ENCODE measurements at regions not wholly inside any gene's neighbourhood (a gene's known extent, or its start where the extent isn't known, plus 50 kb on each side); places are given as distances from the start of the nearest gene placed in this dataset.

- H3K4me3 Mint-ChIP-seq (ENCODE audit: low read depth, unreplicated experiment): no peak overlapping the region
- intact Hi-C loops (cut with micrococcal nuclease; ENCODE audit: unreplicated experiment): no loop called here
- H3K27ac Mint-ChIP-seq (ENCODE audit: unreplicated experiment): no peak overlapping the region
- H3K27me3 Mint-ChIP-seq (ENCODE audit: unreplicated experiment): peaks cover 13% of the 10 kb centered on the region
- no peak for DNase-seq
- H3K4me1 Mint-ChIP-seq (ENCODE audit: low read depth, unreplicated experiment): peaks cover 10% of the 10 kb centered on the region
- CTCF ChIA-PET: no interaction called here
- BruUV-seq (replicated peaks): no TSS peak
- no peaks in the 10 kb centered on the region for H3K9me3 Mint-ChIP-seq (ENCODE audit: low read depth, unreplicated experiment)
- TF ChIP-seq, protein P1, sequence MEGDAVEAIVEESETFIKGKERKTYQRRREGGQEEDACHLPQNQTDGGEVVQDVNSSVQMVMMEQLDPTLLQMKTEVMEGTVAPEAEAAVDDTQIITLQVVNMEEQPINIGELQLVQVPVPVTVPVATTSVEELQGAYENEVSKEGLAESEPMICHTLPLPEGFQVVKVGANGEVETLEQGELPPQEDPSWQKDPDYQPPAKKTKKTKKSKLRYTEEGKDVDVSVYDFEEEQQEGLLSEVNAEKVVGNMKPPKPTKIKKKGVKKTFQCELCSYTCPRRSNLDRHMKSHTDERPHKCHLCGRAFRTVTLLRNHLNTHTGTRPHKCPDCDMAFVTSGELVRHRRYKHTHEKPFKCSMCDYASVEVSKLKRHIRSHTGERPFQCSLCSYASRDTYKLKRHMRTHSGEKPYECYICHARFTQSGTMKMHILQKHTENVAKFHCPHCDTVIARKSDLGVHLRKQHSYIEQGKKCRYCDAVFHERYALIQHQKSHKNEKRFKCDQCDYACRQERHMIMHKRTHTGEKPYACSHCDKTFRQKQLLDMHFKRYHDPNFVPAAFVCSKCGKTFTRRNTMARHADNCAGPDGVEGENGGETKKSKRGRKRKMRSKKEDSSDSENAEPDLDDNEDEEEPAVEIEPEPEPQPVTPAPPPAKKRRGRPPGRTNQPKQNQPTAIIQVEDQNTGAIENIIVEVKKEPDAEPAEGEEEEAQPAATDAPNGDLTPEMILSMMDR (IDR thresholded peaks at IDR 0.05; ENCODE audit: unreplicated experiment): no peak
- no peaks in the 10 kb centered on the region for H3K36me3 Mint-ChIP-seq (ENCODE audit: insufficient read depth, unreplicated experiment)
Measured at GRCh38 chr3:23647706-23648258, 158.0 kb upstream of the UBE2E1 start.

DNA sequence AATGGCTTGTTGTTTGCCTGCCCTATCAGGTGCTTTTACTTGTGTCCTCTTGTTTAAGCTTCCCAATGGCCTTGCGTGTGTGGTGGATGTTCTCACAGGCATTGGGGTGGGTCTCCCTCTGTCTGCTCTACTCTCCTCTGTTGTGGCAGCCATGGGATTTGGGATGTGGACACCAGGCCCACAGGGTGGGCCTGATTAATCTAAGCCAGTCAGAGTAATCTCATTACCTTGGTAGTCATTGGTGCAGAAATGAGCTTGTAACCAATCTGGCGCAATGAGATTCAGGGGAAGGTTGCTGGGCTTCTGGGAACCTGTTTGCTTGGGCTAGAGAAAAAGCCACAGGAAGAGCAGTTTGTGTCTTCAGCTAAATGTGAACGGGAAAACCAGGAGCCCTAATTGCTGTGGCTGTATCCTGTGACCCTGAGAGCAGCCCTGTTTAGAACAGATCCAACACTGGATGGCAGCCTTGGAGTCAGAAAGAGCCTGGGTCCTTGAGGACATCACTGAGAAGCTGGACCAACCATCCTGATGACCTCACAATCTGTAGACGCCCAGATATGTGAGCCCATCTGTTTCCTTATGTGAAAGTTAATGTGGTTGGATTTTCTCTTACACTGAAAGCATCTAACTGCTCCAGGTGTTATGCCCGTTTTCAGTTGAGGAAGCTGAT, 157.3 kb upstream of the UBE2E1 start:
- Mint-ChIP-seq H3K9me3 (ENCODE audit: low read depth, unreplicated experiment) (no peaks in the 10 kb centered on the region), H3K27ac (ENCODE audit: unreplicated experiment) (no peak overlapping the region), H3K4me3 (ENCODE audit: low read depth, unreplicated experiment) (no peak overlapping the region), H3K4me1 (ENCODE audit: low read depth, unreplicated experiment) (peaks cover 10% of the 10 kb centered on the region), H3K36me3 (ENCODE audit: insufficient read depth, unreplicated experiment) (no peaks in the 10 kb centered on the region), H3K27me3 (ENCODE audit: unreplicated experiment) (peaks cover 13% of the 10 kb centered on the region)
- BruUV-seq (replicated peaks): no TSS peak
- CTCF ChIA-PET: no interaction called here
- intact Hi-C loops (cut with micrococcal nuclease; ENCODE audit: unreplicated experiment): no loop called here
- TF ChIP-seq, protein P1 (IDR thresholded peaks at IDR 0.05; ENCODE audit: unreplicated experiment): no peak
- DNase-seq: no peak

- CTCF ChIA-PET: interaction anchor here (0.6 kb wide), 1 partner anchor 163 kb away, joined by 3 read pairs; no protein-coding TSS in a partner anchor
- BruUV-seq (replicated peaks): no TSS peak
- TF ChIP-seq, protein P1 (IDR thresholded peaks at IDR 0.05; ENCODE audit: unreplicated experiment): no peak
- Mint-ChIP-seq H3K4me3 (ENCODE audit: low read depth, unreplicated experiment) (no peak overlapping the region), H3K9me3 (ENCODE audit: low read depth, unreplicated experiment) (no peaks in the 10 kb centered on the region), H3K36me3 (ENCODE audit: insufficient read depth, unreplicated experiment) (no peaks in the 10 kb centered on the region), H3K27me3 (ENCODE audit: unreplicated experiment) (peaks cover 13% of the 10 kb centered on the region), H3K27ac (ENCODE audit: unreplicated experiment) (no peak overlapping the region), H3K4me1 (ENCODE audit: low read depth, unreplicated experiment) (peaks cover 10% of the 10 kb centered on the region)
- intact Hi-C loops (cut with micrococcal nuclease; ENCODE audit: unreplicated experiment): no loop called here
- DNase-seq: no peak
Measured at GRCh38 chr3:23648996-23649395, 156.8 kb upstream of the UBE2E1 start.

- intact Hi-C loops (cut with micrococcal nuclease; ENCODE audit: unreplicated experiment): no loop called here
- H3K4me1 Mint-ChIP-seq (ENCODE audit: low read depth, unreplicated experiment): peaks cover 10% of the 10 kb centered on the region
- H3K27me3 Mint-ChIP-seq (ENCODE audit: unreplicated experiment): peaks cover 13% of the 10 kb centered on the region
- no peaks in the 10 kb centered on the region for H3K36me3 Mint-ChIP-seq (ENCODE audit: insufficient read depth, unreplicated experiment)
- no peak for DNase-seq
- H3K27ac Mint-ChIP-seq (ENCODE audit: unreplicated experiment): no peak overlapping the region
- H3K4me3 Mint-ChIP-seq (ENCODE audit: low read depth, unreplicated experiment): no peak overlapping the region
- BruUV-seq (replicated peaks): no TSS peak
- TF ChIP-seq, protein P1 (IDR thresholded peaks at IDR 0.05; ENCODE audit: unreplicated experiment): no peak
- no peaks in the 10 kb centered on the region for H3K9me3 Mint-ChIP-seq (ENCODE audit: low read depth, unreplicated experiment)
- CTCF ChIA-PET: interaction anchor here (0.6 kb wide), 1 partner anchor 162 kb away, joined by 3 read pairs; no protein-coding TSS in a partner anchor
Measured at GRCh38 chr3:23649448-23649847, 156.3 kb upstream of the UBE2E1 start.

Measured in Calu3 (cell line).